PC-3 (cell line): ENCODE measurements at regions not wholly inside any gene's neighbourhood (a gene's known extent, or its start where the extent isn't known, plus 50 kb on each side); places are given as distances from the start of the nearest gene placed in this dataset.
"Not testable (repeated sequence)": the region's sequence is repeated elsewhere in the genome, so short reads cannot be mapped to it uniquely, and the experiment has no call there.

ENCODE experiments used
- ATAC-seq: fragments of 200-7000 bp; cut with Tn5 transposase; 2 replicates; pipeline ENCODE4 v1.9.1; 2020; ENCODE audit warnings: mild to moderate bottlenecking, moderate library complexity
- BruUV-seq: library from RNA; stranded (reverse); fragments of 400-500 nt; replicated peaks from 2 replicates; lab custom pipeline; 2021; lab: Mats Ljungman, UMichigan
- CTCF ChIA-PET: fragments of 300-600 bp; sonication (Branson Sonifier 250); formaldehyde crosslinking; loops from one replicate; lab custom pipeline; 2022; ENCODE audit warnings: antibody characterized with exemption; lab: Charles Lee
- POLR2A ChIA-PET: fragments of 300-600 bp; sonication (Branson Sonifier 250); formaldehyde crosslinking; loops from one replicate; lab custom pipeline; 2022; ENCODE audit warnings: antibody characterized with exemption; ENCODE audit not compliant: unreplicated experiment; lab: Charles Lee
- DNase-seq: peaks from one replicate; pipeline ENCODE4 v3.0.0-alpha.2; 2015
- H2AFZ ChIP-seq: fragments of 300-600 bp; sonication (generic); 2 replicates; pipeline ENCODE4 v1.6.0; 2016; ENCODE audit warnings: antibody characterized with exemption, low read length
- H3F3A ChIP-seq: fragments of 300-600 bp; sonication (generic); one replicate; pipeline ENCODE4 v1.6.0; 2017; ENCODE audit warnings: antibody characterized with exemption, low read length, control low read depth, mild to moderate bottlenecking; ENCODE audit not compliant: unreplicated experiment
- H3K27ac ChIP-seq: fragments of 300-600 bp; sonication (generic); 2 replicates; pipeline ENCODE4 v1.5.1; 2016; ENCODE audit warnings: mild to moderate bottlenecking, low read length
- H3K27me3 ChIP-seq: fragments of 300-600 bp; sonication (generic); 2 replicates; pipeline ENCODE4 v1.6.1; 2016; ENCODE audit warnings: low read length, mixed read lengths
- H3K36me3 ChIP-seq: fragments of 300-600 bp; sonication (generic); 2 replicates; pipeline ENCODE4 v1.6.1; 2016; ENCODE audit warnings: low read depth, mixed run types, low read length, mixed read lengths
- H3K4me1 ChIP-seq: fragments of 300-600 bp; sonication (generic); 2 replicates; pipeline ENCODE4 v1.5.1; 2016; ENCODE audit warnings: low read length; ENCODE audit not compliant: insufficient read depth
- H3K4me2 ChIP-seq: fragments of 300-600 bp; sonication (generic); 2 replicates; pipeline ENCODE4 v1.6.0; 2016; ENCODE audit warnings: low read length
- H3K4me3 ChIP-seq: fragments of 300-600 bp; sonication (generic); 2 replicates; pipeline ENCODE4 v1.5.1; 2016; ENCODE audit warnings: mild to moderate bottlenecking, low read length, mixed read lengths
- H3K79me2 ChIP-seq: fragments of 300-600 bp; sonication (generic); 2 replicates; pipeline ENCODE4 v1.6.1; 2017; ENCODE audit warnings: low read length, mixed read lengths
- H3K9ac ChIP-seq: fragments of 300-600 bp; sonication (generic); 2 replicates; pipeline ENCODE4 v1.6.0; 2016; ENCODE audit warnings: mild to moderate bottlenecking, low read length
- H3K9me2 ChIP-seq: fragments of 300-600 bp; sonication (generic); replicated peaks from 2 replicates; pipeline ENCODE4 v1.6.1; 2016; ENCODE audit warnings: mixed run types, low read length, mixed read lengths
- H3K9me3 ChIP-seq: fragments of 300-600 bp; sonication (generic); 2 replicates; pipeline ENCODE4 v1.6.1; 2016; ENCODE audit warnings: low read length, mixed read lengths
- H4K20me1 ChIP-seq: fragments of 300-600 bp; sonication (generic); 2 replicates; pipeline ENCODE4 v1.6.1; 2016; ENCODE audit warnings: low read length, mixed read lengths
- EZH2 ChIP-seq: fragments of 300-600 bp; sonication (generic); IDR thresholded peaks from one replicate; pipeline ENCODE4 v1.6.1; 2017; ENCODE audit warnings: antibody characterized with exemption, mild to moderate bottlenecking, low read length; ENCODE audit not compliant: unreplicated experiment
- EZH2phosphoT487 ChIP-seq: fragments of 300-600 bp; sonication (generic); IDR thresholded peaks from 2 replicates; pipeline ENCODE4 v1.6.1; 2018; ENCODE audit warnings: mild to moderate bottlenecking, antibody characterized with exemption, low read length, borderline replicate concordance
- intact Hi-C: fragments of 100-400 bp; cut with micrococcal nuclease; formaldehyde crosslinking; loops from 2 replicates; pipeline ENCODE4 v1.9.0; 2023
- TF ChIP-seq, protein P1 (sequence below): fragments of 300-600 bp; sonication (generic); conservative IDR thresholded peaks from 2 replicates; pipeline ENCODE4 v1.5.1; 2017; ENCODE audit warnings: antibody characterized with exemption, low read depth, mild to moderate bottlenecking, low read length

GRCh38 chr18:71301596-71301995 is 1012.8 kb downstream of the SOCS6 start:
- intact Hi-C loops = no loop called here

DNA sequence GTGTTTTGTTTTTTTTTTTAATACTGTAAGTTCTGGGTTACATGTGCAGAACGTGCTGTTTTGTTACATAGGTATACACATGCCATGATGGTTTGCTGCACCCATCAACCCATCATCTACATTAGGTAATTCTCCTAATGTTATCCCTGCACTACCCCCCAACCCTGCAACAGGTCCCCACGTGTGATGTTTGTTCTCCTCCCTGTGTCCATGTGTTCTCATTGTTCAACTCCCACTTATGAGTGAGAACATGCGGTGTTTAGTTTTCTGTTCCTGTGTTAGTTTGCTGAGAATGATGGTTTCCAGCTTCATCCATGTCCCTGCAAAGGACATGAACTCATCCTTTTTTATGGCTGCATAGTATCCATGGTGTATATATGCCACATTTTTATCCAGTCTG is 1005.4 kb downstream of the SOCS6 start:
- H3K36me3 ChIP-seq, H3K27ac ChIP-seq, H3K9ac ChIP-seq, H3K27me3 ChIP-seq, H4K20me1 ChIP-seq, H3K4me1 ChIP-seq, BruUV-seq, H2AFZ ChIP-seq, DNase-seq, ATAC-seq, H3K9me3 ChIP-seq, intact Hi-C loops, POLR2A ChIA-PET, H3F3A ChIP-seq, H3K9me2 ChIP-seq, CTCF ChIA-PET, H3K4me2 ChIP-seq, H3K4me3 ChIP-seq, H3K79me2 ChIP-seq: not testable (repeated sequence)

More at GRCh38 chr18:71301596-71301995, 1012.8 kb downstream of the SOCS6 start:
- TF ChIP-seq EZH2phosphoT487 = no peak
- TF ChIP-seq, protein P1, sequence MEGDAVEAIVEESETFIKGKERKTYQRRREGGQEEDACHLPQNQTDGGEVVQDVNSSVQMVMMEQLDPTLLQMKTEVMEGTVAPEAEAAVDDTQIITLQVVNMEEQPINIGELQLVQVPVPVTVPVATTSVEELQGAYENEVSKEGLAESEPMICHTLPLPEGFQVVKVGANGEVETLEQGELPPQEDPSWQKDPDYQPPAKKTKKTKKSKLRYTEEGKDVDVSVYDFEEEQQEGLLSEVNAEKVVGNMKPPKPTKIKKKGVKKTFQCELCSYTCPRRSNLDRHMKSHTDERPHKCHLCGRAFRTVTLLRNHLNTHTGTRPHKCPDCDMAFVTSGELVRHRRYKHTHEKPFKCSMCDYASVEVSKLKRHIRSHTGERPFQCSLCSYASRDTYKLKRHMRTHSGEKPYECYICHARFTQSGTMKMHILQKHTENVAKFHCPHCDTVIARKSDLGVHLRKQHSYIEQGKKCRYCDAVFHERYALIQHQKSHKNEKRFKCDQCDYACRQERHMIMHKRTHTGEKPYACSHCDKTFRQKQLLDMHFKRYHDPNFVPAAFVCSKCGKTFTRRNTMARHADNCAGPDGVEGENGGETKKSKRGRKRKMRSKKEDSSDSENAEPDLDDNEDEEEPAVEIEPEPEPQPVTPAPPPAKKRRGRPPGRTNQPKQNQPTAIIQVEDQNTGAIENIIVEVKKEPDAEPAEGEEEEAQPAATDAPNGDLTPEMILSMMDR = no peak
- TF ChIP-seq EZH2 = no peak
- no TSS peak for BruUV-seq
- Histone ChIP-seq H3K4me1 (no peaks in the 10 kb centered on the region), H3K27me3 (no peaks in the 10 kb centered on the region), H3K9me3 (no peaks in the 10 kb centered on the region), H3K4me2 (no peak overlapping the region), H3K4me3 (no peak overlapping the region), H3K9ac (no peak overlapping the region), H2AFZ (no peak overlapping the region), H3K27ac (no peak overlapping the region), H3K36me3 (no peaks in the 10 kb centered on the region), H4K20me1 (no peaks in the 10 kb centered on the region), H3K9me2 (no peaks in the 10 kb centered on the region), H3K79me2 (no peaks in the 10 kb centered on the region), H3F3A (no peaks in the 10 kb centered on the region)
- no peak for ATAC-seq
- no peak for DNase-seq
- ChIA-PET POLR2A (no interaction called here), CTCF (no interaction called here)

- DNase-seq (peak; percentile 24), ATAC-seq (no peak)
- ChIA-PET CTCF (no interaction called here), POLR2A (no interaction called here)
- Histone ChIP-seq H3K9me2 (no peaks in the 10 kb centered on the region), H3K36me3 (no peaks in the 10 kb centered on the region), H2AFZ (no peak overlapping the region), H3K27ac (no peak overlapping the region), H3K4me1 (no peaks in the 10 kb centered on the region), H3K27me3 (no peaks in the 10 kb centered on the region), H3K79me2 (no peaks in the 10 kb centered on the region), H3K9me3 (no peaks in the 10 kb centered on the region), H4K20me1 (no peaks in the 10 kb centered on the region), H3F3A (no peaks in the 10 kb centered on the region), H3K9ac (no peak overlapping the region), H3K4me3 (no peak overlapping the region), H3K4me2 (no peak overlapping the region)
- intact Hi-C loops = no loop called here
- no TSS peak for BruUV-seq
- TF ChIP-seq EZH2phosphoT487 (no peak), EZH2 (no peak)
- TF ChIP-seq, protein P1 = no peak
Observed at GRCh38 chr18:71293322-71293721, 1004.5 kb downstream of the SOCS6 start.
